ENCODE measurements at regions not wholly inside any gene's neighbourhood (a gene's known extent, or its start where the extent isn't known, plus 50 kb on each side); places are given as distances from the start of the nearest gene placed in this dataset.

DNA sequence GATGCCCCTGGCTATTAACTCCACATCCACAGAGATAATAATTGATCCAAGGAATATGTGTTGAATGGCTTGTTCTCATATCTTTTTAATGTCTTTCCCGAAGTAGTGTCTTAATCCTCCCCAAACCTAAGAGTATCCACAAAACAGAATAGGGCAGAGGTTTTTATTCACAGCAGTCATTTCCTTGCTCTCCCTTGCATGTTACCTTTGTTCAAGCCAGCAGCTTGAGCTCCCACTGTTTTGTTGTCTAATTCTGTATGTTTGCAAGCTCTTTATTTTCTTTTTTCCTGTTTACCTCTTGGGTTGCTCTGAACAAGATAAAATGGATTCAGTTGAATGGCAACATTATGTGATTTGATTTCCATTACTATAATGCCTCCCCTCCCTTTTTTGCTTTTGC lies 308.6 kb upstream of the ZP4 start:
- H3K36me3 ChIP-seq (ENCODE audit: control insufficient read depth, insufficient read depth, low read length), result no peaks in the 10 kb centered on the region
- H3K4me3 ChIP-seq (ENCODE audit: extremely low read depth, insufficient read depth, low read length, poor library complexity, severe bottlenecking), result no peak overlapping the region
- H3K4me1 ChIP-seq (ENCODE audit: control insufficient read depth, insufficient read depth, low read length, poor library complexity, severe bottlenecking), result no peaks in the 10 kb centered on the region
- H3K9me3 ChIP-seq (ENCODE audit: control insufficient read depth, low read length), result no peaks in the 10 kb centered on the region
- H3K27ac ChIP-seq (ENCODE audit: low read depth, low read length, severe bottlenecking), result no peak overlapping the region
- no CpG with 5 or more reads among the region's 1 CpG for WGBS, 2 experiments (ENCODE audit: insufficient coverage in 2 of 2)

DNA sequence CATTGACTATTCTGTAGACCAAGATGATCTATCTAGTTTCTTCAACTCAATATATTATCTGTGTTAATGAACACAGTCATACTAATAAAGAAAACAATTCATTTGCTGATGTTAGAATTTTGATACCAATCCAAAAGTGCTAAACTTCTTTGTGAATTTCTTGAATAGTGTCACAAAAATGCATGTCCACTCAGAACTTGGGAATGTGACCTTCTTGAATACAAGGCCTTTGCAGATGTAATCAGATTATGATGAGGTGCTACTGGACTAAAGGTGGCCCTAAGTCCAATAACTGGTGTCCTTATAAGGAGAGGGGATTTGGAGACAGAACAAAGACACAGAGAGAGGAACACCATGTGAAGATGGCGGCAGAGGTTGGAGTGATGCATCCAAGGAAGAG lies 305.8 kb upstream of the ZP4 start:
- Histone ChIP-seq H3K9me3 (ENCODE audit: control insufficient read depth, low read length) (no peaks in the 10 kb centered on the region), H3K4me3 (ENCODE audit: extremely low read depth, insufficient read depth, low read length, poor library complexity, severe bottlenecking) (no peak overlapping the region)
- 100% methylated on average over 1 of the region's 1 CpG for WGBS, 2 experiments (ENCODE audit: insufficient coverage in 2 of 2)

DNA sequence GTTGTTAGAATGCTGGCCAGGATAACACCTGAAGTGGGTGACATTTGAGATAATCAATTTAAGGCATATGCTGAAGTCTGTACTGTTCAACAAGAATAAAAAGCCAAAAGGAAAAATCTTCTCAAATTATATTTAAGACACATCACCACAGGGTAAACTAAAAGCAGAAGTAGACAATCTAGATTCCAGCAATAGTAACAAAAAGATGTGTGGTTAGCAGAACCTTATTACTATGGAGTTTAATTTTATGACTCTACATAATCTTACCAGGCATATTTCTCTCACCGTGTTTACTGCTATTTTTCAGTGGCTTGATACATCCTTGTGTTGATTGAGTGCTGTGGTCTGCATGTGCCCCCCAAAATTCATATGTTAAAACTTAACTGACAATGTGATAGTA lies 300.4 kb upstream of the ZP4 start:
- WGBS, 2 experiments (ENCODE audit: insufficient coverage in 2 of 2), result no CpG with 5 or more reads among the region's 1 CpG
- Histone ChIP-seq H3K4me3 (ENCODE audit: extremely low read depth, insufficient read depth, low read length, poor library complexity, severe bottlenecking) (no peak overlapping the region), H3K9me3 (ENCODE audit: control insufficient read depth, low read length) (no peaks in the 10 kb centered on the region), H3K36me3 (ENCODE audit: control insufficient read depth, insufficient read depth, low read length) (no peaks in the 10 kb centered on the region), H3K4me1 (ENCODE audit: control insufficient read depth, insufficient read depth, low read length, poor library complexity, severe bottlenecking) (no peaks in the 10 kb centered on the region), H3K27ac (ENCODE audit: low read depth, low read length, severe bottlenecking) (no peak overlapping the region)

More for the DNA sequence above, 305.8 kb upstream of the ZP4 start:
- no peaks in the 10 kb centered on the region for H3K36me3 ChIP-seq (ENCODE audit: control insufficient read depth, insufficient read depth, low read length)
- H3K27ac ChIP-seq (ENCODE audit: low read depth, low read length, severe bottlenecking), result no peak overlapping the region
- no peaks in the 10 kb centered on the region for H3K4me1 ChIP-seq (ENCODE audit: control insufficient read depth, insufficient read depth, low read length, poor library complexity, severe bottlenecking)

DNA sequence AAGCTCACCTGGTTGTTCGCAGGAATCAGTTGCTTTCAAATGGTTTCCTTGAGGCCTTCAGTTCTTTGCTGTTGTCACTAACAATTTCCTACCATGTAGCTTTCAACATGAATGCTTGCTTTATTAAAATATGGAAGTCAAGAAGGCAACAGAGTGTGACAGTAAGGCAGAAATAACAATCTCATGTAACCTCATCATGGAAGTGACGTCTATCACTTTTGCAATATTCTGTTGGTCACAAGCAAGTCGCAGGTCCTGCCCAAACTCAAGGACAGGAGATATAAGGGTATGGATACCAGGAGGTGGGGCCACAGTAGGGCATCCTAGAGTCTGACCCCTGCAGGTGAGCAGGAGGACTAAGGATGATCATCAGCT lies 296.8 kb upstream of the ZP4 start:
- H3K27ac ChIP-seq (ENCODE audit: low read depth, low read length, severe bottlenecking), result no peak overlapping the region
- H3K4me3 ChIP-seq (ENCODE audit: extremely low read depth, insufficient read depth, low read length, poor library complexity, severe bottlenecking), result no peak overlapping the region
- WGBS, 2 experiments (ENCODE audit: insufficient coverage in 2 of 2), result 92% methylated on average over 3 of the region's 3 CpGs; no CpG with 5 or more reads in 1 of the 2 experiments

DNA sequence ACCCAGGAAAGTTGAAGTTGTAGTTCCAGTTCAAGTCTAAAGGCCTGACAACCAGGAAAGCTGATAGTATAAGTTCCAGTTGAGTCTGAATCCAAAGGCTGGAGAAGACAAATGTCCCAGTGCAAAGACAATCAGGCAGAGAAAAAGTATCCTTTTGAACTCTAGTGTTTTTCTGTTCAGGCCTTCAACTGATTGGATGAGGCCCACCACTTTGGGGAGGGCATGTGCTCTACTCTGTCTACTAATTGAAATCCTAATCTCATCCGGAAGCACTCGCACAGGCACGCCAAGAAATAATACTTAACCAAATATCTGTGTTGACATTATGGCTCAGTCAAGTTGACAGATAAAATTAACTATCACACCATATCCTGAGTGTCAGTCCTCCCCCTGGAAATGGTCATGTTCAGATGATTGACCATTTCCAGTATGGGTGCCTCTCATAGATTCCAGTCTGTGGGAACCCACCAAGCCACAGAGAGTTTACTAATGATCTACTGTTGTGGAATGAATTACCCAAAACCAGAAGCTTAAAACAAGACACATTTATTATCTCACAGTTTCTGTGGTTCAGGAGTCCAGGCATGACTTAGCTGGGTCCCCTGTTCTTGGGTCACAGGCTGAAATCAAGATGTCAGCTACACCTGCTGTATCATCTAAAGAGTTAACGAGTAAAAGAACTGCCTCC lies 296.3 kb upstream of the ZP4 start:
- H3K4me1 ChIP-seq (ENCODE audit: control insufficient read depth, insufficient read depth, low read length, poor library complexity, severe bottlenecking), result no peaks in the 10 kb centered on the region
- no peak overlapping the region for H3K27ac ChIP-seq (ENCODE audit: low read depth, low read length, severe bottlenecking)
- H3K4me3 ChIP-seq (ENCODE audit: extremely low read depth, insufficient read depth, low read length, poor library complexity, severe bottlenecking), result no peak overlapping the region
- WGBS, 2 experiments (ENCODE audit: insufficient coverage in 2 of 2), result 95% methylated on average over 2 to 4 of the region's 4 CpGs
- H3K36me3 ChIP-seq (ENCODE audit: control insufficient read depth, insufficient read depth, low read length), result no peaks in the 10 kb centered on the region
- no peaks in the 10 kb centered on the region for H3K9me3 ChIP-seq (ENCODE audit: control insufficient read depth, low read length)

More for the DNA sequence above, 296.8 kb upstream of the ZP4 start:
- Histone ChIP-seq H3K36me3 (ENCODE audit: control insufficient read depth, insufficient read depth, low read length) (no peaks in the 10 kb centered on the region), H3K4me1 (ENCODE audit: control insufficient read depth, insufficient read depth, low read length, poor library complexity, severe bottlenecking) (no peaks in the 10 kb centered on the region), H3K9me3 (ENCODE audit: control insufficient read depth, low read length) (no peaks in the 10 kb centered on the region)

DNA sequence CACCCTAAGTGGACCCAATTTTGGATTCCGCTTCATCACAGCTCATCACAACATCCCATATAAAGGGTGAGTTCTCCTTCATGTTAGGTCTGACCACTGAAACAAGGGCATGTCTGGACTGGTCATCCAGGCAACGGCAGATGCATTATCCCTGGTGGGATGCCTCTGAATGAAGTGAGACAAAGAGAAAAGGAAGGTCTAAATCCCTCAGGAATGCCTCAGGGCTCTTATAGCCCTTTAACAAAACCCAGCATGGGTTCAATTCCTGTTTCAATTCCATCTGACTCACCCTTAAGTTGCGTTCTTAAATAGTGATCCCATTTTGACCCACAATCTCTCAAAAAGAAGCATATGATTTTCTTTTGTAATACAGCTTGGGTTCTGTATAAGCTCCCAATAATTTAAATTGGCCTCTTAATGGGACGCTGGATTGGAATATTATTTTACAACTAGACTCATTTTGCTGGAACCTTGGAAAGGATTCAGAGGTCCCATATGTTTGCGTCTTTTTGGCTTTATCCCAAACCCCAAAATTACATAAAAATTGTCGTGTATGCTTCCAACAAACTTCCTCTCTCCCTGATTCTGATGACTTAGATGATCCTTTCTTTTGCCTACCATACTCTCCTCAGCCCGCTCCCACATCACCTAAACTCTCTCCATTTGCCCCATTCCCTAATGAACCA lies 287.4 kb upstream of the ZP4 start:
- H3K27ac ChIP-seq (ENCODE audit: low read depth, low read length, severe bottlenecking), result no peak overlapping the region
- no peaks in the 10 kb centered on the region for H3K36me3 ChIP-seq (ENCODE audit: control insufficient read depth, insufficient read depth, low read length)
- no peaks in the 10 kb centered on the region for H3K9me3 ChIP-seq (ENCODE audit: control insufficient read depth, low read length)
- 64 to 85% methylated on average over 3 to 4 of the region's 7 CpGs for WGBS, 2 experiments (ENCODE audit: insufficient coverage in 2 of 2)
- H3K4me1 ChIP-seq (ENCODE audit: control insufficient read depth, insufficient read depth, low read length, poor library complexity, severe bottlenecking), result no peaks in the 10 kb centered on the region
- no peak overlapping the region for H3K4me3 ChIP-seq (ENCODE audit: extremely low read depth, insufficient read depth, low read length, poor library complexity, severe bottlenecking)

DNA sequence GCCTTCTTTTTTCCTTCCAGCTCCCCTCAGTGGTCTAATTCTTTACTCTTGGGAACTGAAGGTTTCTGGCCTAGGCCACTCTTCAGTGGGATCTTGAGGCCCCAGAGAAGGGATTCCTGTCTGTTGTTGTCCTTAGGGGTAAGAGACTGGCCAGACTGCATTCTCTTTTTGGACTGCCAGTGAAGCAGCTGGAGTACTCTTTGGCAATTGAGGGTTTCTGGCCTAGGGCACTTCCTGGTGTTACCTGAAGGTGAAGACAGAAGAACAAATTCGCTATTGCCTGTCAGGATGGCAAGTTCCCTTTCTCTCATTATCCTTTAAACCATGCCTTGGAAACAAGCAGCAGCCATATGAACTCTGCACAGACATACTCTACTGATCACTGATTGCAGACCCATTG lies 286.6 kb upstream of the ZP4 start:
- Histone ChIP-seq H3K27ac (ENCODE audit: low read depth, low read length, severe bottlenecking) (no peak overlapping the region), H3K9me3 (ENCODE audit: control insufficient read depth, low read length) (no peaks in the 10 kb centered on the region), H3K4me3 (ENCODE audit: extremely low read depth, insufficient read depth, low read length, poor library complexity, severe bottlenecking) (no peak overlapping the region), H3K36me3 (ENCODE audit: control insufficient read depth, insufficient read depth, low read length) (no peaks in the 10 kb centered on the region), H3K4me1 (ENCODE audit: control insufficient read depth, insufficient read depth, low read length, poor library complexity, severe bottlenecking) (no peaks in the 10 kb centered on the region)
- WGBS, 2 experiments (ENCODE audit: insufficient coverage in 2 of 2), result 71 to 100% methylated on average over 1 of the region's 1 CpG

DNA sequence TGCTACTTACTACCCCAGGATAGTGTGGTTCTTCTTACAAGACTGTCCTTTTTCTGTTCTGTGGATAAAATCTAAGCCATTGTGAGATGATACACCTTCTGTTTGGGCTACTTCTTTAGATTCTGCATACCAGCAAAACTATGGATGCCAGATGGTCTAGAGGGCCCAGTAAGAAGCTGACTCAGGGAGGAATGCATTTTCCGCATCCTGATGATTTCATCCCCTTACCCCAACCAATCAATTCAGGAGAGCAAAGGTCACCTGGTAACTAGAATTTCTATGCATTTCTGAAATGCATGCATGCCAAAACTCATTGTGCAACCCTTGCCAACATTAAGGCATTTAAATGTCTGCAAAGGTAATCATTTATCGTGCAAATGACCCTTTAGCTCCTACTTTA lies 285.7 kb upstream of the ZP4 start:
- no peak overlapping the region for H3K27ac ChIP-seq (ENCODE audit: low read depth, low read length, severe bottlenecking)
- no peaks in the 10 kb centered on the region for H3K9me3 ChIP-seq (ENCODE audit: control insufficient read depth, low read length)
- H3K4me3 ChIP-seq (ENCODE audit: extremely low read depth, insufficient read depth, low read length, poor library complexity, severe bottlenecking), result no peak overlapping the region
- no peaks in the 10 kb centered on the region for H3K4me1 ChIP-seq (ENCODE audit: control insufficient read depth, insufficient read depth, low read length, poor library complexity, severe bottlenecking)
- WGBS, 2 experiments (ENCODE audit: insufficient coverage in 2 of 2), result 92 to 94% methylated on average over 1 to 2 of the region's 2 CpGs
- no peaks in the 10 kb centered on the region for H3K36me3 ChIP-seq (ENCODE audit: control insufficient read depth, insufficient read depth, low read length)

DNA sequence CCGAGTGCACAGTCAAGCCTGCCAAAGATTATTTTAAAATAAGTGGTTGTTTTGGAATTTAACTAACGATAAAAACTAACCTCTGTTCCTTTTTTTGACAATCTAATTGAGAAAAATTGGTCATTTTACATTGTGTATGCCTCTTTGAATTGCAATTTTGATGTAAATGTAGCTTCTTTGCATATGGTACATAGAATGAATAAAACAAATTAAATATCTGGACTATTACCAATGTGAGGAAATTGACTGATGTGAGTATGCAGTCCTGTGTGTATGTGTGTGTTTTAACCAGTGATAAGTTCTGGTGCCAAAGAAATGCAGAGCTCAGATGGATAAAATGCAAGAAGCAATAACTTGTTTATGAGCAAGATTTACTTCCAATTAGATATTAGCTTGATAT lies 281.3 kb upstream of the ZP4 start:
- no peaks in the 10 kb centered on the region for H3K4me1 ChIP-seq (ENCODE audit: control insufficient read depth, insufficient read depth, low read length, poor library complexity, severe bottlenecking)
- H3K36me3 ChIP-seq (ENCODE audit: control insufficient read depth, insufficient read depth, low read length), result no peaks in the 10 kb centered on the region
- no peaks in the 10 kb centered on the region for H3K9me3 ChIP-seq (ENCODE audit: control insufficient read depth, low read length)
- no CpG with 5 or more reads among the region's 2 CpGs for WGBS, 2 experiments (ENCODE audit: insufficient coverage in 2 of 2)
- no peak overlapping the region for H3K4me3 ChIP-seq (ENCODE audit: extremely low read depth, insufficient read depth, low read length, poor library complexity, severe bottlenecking)
- no peak overlapping the region for H3K27ac ChIP-seq (ENCODE audit: low read depth, low read length, severe bottlenecking)

DNA sequence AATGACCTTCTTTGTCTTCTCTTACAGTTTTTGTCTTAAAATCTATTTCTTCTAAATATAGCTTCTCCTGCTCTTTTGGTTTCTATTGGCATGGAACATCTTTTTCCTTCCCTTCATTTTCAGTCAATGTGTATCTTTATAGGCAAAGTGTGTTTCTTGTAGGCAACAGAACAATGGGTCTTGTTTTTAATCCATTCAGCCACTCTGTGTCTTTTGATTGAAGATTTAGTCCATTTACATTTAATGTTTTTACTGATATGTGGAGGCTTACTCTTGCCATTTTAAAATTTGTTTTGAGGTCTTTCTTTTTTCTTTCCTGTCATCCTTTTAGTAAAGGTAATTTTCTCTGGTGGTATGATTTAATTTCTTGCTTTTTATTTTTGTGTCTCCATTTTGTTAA lies 271.2 kb upstream of the ZP4 start:
- no peak overlapping the region for H3K27ac ChIP-seq (ENCODE audit: low read depth, low read length, severe bottlenecking)
- no peaks in the 10 kb centered on the region for H3K9me3 ChIP-seq (ENCODE audit: control insufficient read depth, low read length)
- no peaks in the 10 kb centered on the region for H3K4me1 ChIP-seq (ENCODE audit: control insufficient read depth, insufficient read depth, low read length, poor library complexity, severe bottlenecking)
- H3K36me3 ChIP-seq (ENCODE audit: control insufficient read depth, insufficient read depth, low read length), result no peaks in the 10 kb centered on the region
- no peak overlapping the region for H3K4me3 ChIP-seq (ENCODE audit: extremely low read depth, insufficient read depth, low read length, poor library complexity, severe bottlenecking)

DNA sequence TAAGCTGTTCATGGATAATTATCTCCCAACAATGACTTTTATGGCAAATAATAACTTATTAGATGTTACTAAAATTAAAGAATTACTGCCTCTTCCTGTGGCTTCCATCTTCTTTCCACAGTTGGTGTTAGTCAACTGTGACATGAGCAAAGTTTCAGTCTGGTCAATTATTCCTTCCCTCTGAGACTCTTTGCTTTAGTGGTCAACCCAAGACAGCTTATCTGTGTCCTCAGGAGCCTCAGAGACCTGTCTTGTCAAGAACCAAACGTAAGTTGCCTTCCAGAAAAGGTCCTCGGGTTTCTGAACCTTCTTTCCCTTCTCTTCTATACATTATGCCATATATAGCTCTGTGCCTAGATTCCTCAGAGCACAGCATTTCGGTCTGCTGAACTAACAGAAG lies 263.2 kb upstream of the ZP4 start:
- no peaks in the 10 kb centered on the region for H3K9me3 ChIP-seq (ENCODE audit: control insufficient read depth, low read length)
- WGBS, 2 experiments (ENCODE audit: insufficient coverage in 2 of 2), result 61 to 85% methylated on average over 2 to 3 of the region's 3 CpGs
- H3K27ac ChIP-seq (ENCODE audit: low read depth, low read length, severe bottlenecking), result no peak overlapping the region
- no peak overlapping the region for H3K4me3 ChIP-seq (ENCODE audit: extremely low read depth, insufficient read depth, low read length, poor library complexity, severe bottlenecking)
- H3K4me1 ChIP-seq (ENCODE audit: control insufficient read depth, insufficient read depth, low read length, poor library complexity, severe bottlenecking), result no peaks in the 10 kb centered on the region
- no peaks in the 10 kb centered on the region for H3K36me3 ChIP-seq (ENCODE audit: control insufficient read depth, insufficient read depth, low read length)
